ENCODE measurements at regions not wholly inside any gene's neighbourhood (a gene's known extent, or its start where the extent isn't known, plus 50 kb on each side); places are given as distances from the start of the nearest gene placed in this dataset.

DNA sequence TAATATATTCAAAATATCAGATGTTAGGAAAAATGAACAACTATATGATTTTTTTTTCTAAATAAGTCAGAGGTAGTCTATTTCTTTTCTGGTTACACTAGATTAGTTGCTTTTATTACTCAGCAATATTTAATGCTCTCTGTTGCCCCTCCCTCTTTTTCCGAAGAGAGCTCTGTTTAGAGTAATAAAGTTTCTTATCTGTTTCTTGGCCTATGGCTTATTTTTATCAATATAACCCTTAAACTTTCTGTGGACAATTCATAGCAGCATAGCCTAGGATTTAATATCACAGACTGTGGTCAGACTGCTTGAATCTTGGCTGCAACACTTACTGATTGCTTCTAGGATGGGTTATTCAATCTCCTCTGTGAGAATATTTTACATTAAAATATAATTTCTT is 2315.4 kb upstream of the AGA start:
- no peaks in the 10 kb centered on the region for H3K4me1 ChIP-seq
- intact Hi-C loops (cut with DNase I) = no loop called here
- TF ChIP-seq, protein P1, sequence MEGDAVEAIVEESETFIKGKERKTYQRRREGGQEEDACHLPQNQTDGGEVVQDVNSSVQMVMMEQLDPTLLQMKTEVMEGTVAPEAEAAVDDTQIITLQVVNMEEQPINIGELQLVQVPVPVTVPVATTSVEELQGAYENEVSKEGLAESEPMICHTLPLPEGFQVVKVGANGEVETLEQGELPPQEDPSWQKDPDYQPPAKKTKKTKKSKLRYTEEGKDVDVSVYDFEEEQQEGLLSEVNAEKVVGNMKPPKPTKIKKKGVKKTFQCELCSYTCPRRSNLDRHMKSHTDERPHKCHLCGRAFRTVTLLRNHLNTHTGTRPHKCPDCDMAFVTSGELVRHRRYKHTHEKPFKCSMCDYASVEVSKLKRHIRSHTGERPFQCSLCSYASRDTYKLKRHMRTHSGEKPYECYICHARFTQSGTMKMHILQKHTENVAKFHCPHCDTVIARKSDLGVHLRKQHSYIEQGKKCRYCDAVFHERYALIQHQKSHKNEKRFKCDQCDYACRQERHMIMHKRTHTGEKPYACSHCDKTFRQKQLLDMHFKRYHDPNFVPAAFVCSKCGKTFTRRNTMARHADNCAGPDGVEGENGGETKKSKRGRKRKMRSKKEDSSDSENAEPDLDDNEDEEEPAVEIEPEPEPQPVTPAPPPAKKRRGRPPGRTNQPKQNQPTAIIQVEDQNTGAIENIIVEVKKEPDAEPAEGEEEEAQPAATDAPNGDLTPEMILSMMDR (IDR thresholded peaks at IDR 0.05) = no peak
- H3K9me3 ChIP-seq = no peaks in the 10 kb centered on the region
- H3K4me3 ChIP-seq = no peak overlapping the region
- no peak overlapping the region for H3K27ac ChIP-seq
- ATAC-seq (no peak), DNase-seq (no peak)
- H3K27me3 ChIP-seq = no peaks in the 10 kb centered on the region
- H3K36me3 ChIP-seq = no peaks in the 10 kb centered on the region

DNA sequence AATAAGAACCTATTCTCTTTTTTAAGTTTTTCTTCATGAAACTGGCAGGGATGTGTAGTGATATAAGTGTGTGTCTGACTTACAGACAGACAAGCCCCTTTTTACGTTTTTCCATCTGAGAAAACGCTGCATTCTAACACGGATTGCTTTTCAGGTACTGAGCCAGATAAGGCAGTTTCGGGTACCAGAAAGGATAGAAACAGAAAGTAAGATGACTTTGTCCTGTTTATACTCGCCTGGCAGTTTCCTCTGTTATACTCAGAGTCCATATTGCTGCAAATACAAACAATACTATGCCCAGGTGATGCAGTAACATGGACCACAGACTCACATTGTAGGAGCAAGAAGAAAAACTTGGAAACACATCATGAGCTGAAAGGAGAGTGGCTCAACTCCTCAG is 2320.6 kb upstream of the AGA start:
- TF ChIP-seq, protein P1 (IDR thresholded peaks at IDR 0.05) = no peak
- no peaks in the 10 kb centered on the region for H3K4me1 ChIP-seq
- H3K27me3 ChIP-seq = no peaks in the 10 kb centered on the region
- H3K36me3 ChIP-seq = no peaks in the 10 kb centered on the region
- ATAC-seq (no peak), DNase-seq (no peak)
- intact Hi-C loops (cut with DNase I) = no loop called here
- peaks cover 0 to 6% of the 10 kb centered on the region in 2 donors for H3K9me3 ChIP-seq
- H3K27ac ChIP-seq = no peak overlapping the region
- H3K4me3 ChIP-seq = no peak overlapping the region

DNA sequence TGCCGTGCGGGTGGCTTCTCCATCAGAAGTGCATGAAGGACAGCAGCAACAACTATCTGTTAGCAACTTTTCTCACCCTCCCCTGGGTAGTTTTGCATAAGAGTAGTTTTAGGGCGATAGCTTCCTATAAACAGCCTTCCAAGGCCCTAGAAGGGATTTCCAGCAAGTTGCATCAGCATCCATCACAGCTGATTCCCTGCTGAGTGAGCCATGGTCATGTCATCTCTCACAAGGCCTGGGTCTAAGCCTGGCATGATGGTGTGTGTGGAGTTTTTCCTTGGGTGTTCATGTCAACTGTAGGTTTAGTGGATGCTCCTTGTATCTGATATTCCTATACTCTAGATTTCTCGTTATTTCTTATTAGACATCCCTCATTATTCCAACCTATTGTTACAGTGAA is 2324.7 kb upstream of the AGA start:
- Histone ChIP-seq H3K36me3 (no peaks in the 10 kb centered on the region), H3K27ac (no peak overlapping the region), H3K9me3 (peaks cover 0 to 6% of the 10 kb centered on the region in 2 donors), H3K4me3 (no peak overlapping the region), H3K27me3 (no peaks in the 10 kb centered on the region), H3K4me1 (no peaks in the 10 kb centered on the region)
- TF ChIP-seq, protein P1 (IDR thresholded peaks at IDR 0.05) = no peak
- intact Hi-C loops (cut with DNase I) = no loop called here
- no peak for DNase-seq
- ATAC-seq = no peak

DNA sequence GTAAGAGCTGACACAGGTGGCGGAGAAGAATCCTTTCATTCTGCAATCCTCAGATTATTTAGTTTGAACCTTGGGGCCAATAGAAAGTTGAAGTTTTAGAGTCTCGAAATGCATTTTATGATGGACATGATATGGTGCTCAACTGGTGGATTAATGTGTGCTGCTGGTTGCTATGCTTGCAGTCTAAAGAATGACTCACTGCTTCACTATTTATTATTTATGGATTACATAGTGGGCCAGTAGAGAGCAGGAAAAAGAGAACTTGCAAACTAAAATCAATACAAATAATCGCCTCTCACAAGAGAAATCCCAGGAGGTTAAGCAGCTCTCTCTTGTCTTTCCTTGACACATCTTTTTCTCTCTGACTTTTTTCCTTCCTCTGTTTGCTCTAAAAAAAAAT is 2326.8 kb upstream of the AGA start:
- intact Hi-C loops (cut with DNase I) = no loop called here
- Histone ChIP-seq H3K9me3 (peaks cover 0 to 6% of the 10 kb centered on the region in 2 donors), H3K27ac (no peak overlapping the region), H3K27me3 (no peaks in the 10 kb centered on the region), H3K36me3 (no peaks in the 10 kb centered on the region), H3K4me1 (no peaks in the 10 kb centered on the region), H3K4me3 (no peak overlapping the region)
- ATAC-seq (no peak), DNase-seq (no peak)
- TF ChIP-seq, protein P1 (IDR thresholded peaks at IDR 0.05) = no peak

DNA sequence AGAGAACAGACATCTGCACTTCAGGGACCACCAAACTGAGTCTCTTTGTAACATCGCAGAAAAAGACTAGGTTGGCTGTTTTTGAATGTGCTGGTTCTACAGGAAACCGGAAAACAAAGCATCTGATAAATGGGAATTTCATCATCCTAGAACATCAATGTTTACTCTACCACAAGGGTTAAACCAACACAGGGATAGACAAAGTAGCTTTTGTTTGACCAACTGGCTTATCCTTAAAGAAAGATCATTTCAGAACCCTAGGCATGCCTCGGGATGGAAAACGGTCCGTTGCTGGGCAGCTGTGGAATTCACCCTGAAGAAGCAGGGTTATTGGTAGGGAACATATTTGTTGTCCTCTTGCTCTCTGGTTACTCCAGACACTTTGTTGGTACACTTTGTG is 2355.5 kb upstream of the AGA start:
- intact Hi-C loops (cut with DNase I) = no loop called here
- TF ChIP-seq, protein P1 (IDR thresholded peaks at IDR 0.05) = no peak
- no peak for DNase-seq
- Histone ChIP-seq H3K27ac (no peak overlapping the region), H3K9me3 (no peaks in the 10 kb centered on the region), H3K4me3 (no peak overlapping the region), H3K27me3 (no peaks in the 10 kb centered on the region), H3K4me1 (no peaks in the 10 kb centered on the region), H3K36me3 (no peaks in the 10 kb centered on the region)
- ATAC-seq = no peak
